HT1080 (cell line): ENCODE measurements at regions not wholly inside any gene's neighbourhood (a gene's known extent, or its start where the extent isn't known, plus 50 kb on each side); places are given as distances from the start of the nearest gene placed in this dataset.
"Not testable (repeated sequence)": the region's sequence is repeated elsewhere in the genome, so short reads cannot be mapped to it uniquely, and the experiment has no call there.

Experiments
- DNase-seq: peaks from one replicate; pipeline ENCODE4 v3.0.0-alpha.2; 2015; ENCODE audit warnings: low read depth

GRCh38 chr17:22304667-22305303, 612.5 kb downstream of the KCNJ18 start:
- no peak for DNase-seq

- no peak for DNase-seq
Observed at GRCh38 chr17:22305356-22306071, 613.2 kb downstream of the KCNJ18 start.

- DNase-seq = not testable (repeated sequence)
Observed at GRCh38 chr17:22310292-22310691, 618.0 kb downstream of the KCNJ18 start.

- DNase-seq = peak; percentile 92
Observed at GRCh38 chr17:22310717-22311686, 618.7 kb downstream of the KCNJ18 start.

- not testable (repeated sequence) for DNase-seq
Observed at GRCh38 chr17:22321001-22321400, 628.7 kb downstream of the KCNJ18 start.

- peak; percentile 81 for DNase-seq
Observed at GRCh38 chr17:22322893-22323550, 630.7 kb downstream of the KCNJ18 start.

- DNase-seq = no peak
Observed at GRCh38 chr17:22337467-22337866, 645.1 kb downstream of the KCNJ18 start.

- DNase-seq = not testable (repeated sequence)
Observed at GRCh38 chr17:22356603-22357002, 664.3 kb downstream of the KCNJ18 start.

GRCh38 chr17:22370988-22371387, 678.7 kb downstream of the KCNJ18 start:
- DNase-seq = not testable (repeated sequence)

- DNase-seq = no peak
Observed at GRCh38 chr17:22373911-22374310, 681.6 kb downstream of the KCNJ18 start.

- no peak for DNase-seq
Observed at GRCh38 chr17:22374741-22375140, 682.4 kb downstream of the KCNJ18 start.

- not testable (repeated sequence) for DNase-seq
Observed at GRCh38 chr17:22376747-22377146, 684.4 kb downstream of the KCNJ18 start.

- not testable (repeated sequence) for DNase-seq
Observed at GRCh38 chr17:22378748-22379147, 686.4 kb downstream of the KCNJ18 start.

- not testable (repeated sequence) for DNase-seq
Observed at GRCh38 chr17:22381589-22381988, 689.3 kb downstream of the KCNJ18 start.

- DNase-seq = not testable (repeated sequence)
Observed at GRCh38 chr17:22383772-22384460, 691.6 kb downstream of the KCNJ18 start.

GRCh38 chr17:22384461-22384800, 692.1 kb downstream of the KCNJ18 start:
- not testable (repeated sequence) for DNase-seq

GRCh38 chr17:22398446-22398845, 706.1 kb downstream of the KCNJ18 start:
- not testable (repeated sequence) for DNase-seq

- DNase-seq = not testable (repeated sequence)
Observed at GRCh38 chr17:22399037-22399436, 706.7 kb downstream of the KCNJ18 start.

GRCh38 chr17:22405080-22405479, 712.8 kb downstream of the KCNJ18 start:
- not testable (repeated sequence) for DNase-seq

- DNase-seq = no peak
Observed at GRCh38 chr17:22409160-22409751, 716.9 kb downstream of the KCNJ18 start.
